Neuronal stem cell (in vitro differentiated cells): ENCODE measurements at regions not wholly inside any gene's neighbourhood (a gene's known extent, or its start where the extent isn't known, plus 50 kb on each side); places are given as distances from the start of the nearest gene placed in this dataset.

Experiments used
- DNase-seq: peaks from one replicate; pipeline ENCODE4 v3.0.0-alpha.2; 2013; ENCODE audit warnings: low spot score
- H2AFZ ChIP-seq: one replicate; pipeline ENCODE4 v1.6.1; 2013; ENCODE audit warnings: mild to moderate bottlenecking, low read length, inconsistent platforms
- H2AK5ac ChIP-seq: 2 replicates; pipeline ENCODE4 v1.6.1; 2013; ENCODE audit warnings: low read depth, mild to moderate bottlenecking, inconsistent platforms, low read length, moderate library complexity, mixed read lengths
- H2BK120ac ChIP-seq: 2 replicates; pipeline ENCODE4 v1.6.1; 2013; ENCODE audit warnings: low read depth, mild to moderate bottlenecking, inconsistent platforms, low read length, moderate library complexity, mixed read lengths
- H2BK12ac ChIP-seq: one replicate; pipeline ENCODE4 v1.6.1; 2013; ENCODE audit warnings: low read length, inconsistent platforms
- H2BK15ac ChIP-seq: 2 replicates; pipeline ENCODE4 v1.6.1; 2013; ENCODE audit warnings: mild to moderate bottlenecking, low read length, inconsistent platforms, mixed read lengths
- H2BK5ac ChIP-seq: one replicate; pipeline ENCODE4 v1.6.1; 2013; ENCODE audit warnings: inconsistent platforms, mild to moderate bottlenecking, low read length, moderate library complexity
- H3K14ac ChIP-seq: one replicate; pipeline ENCODE4 v1.6.1; 2013; ENCODE audit warnings: low read length, inconsistent platforms
- H3K18ac ChIP-seq: 2 replicates; pipeline ENCODE4 v1.6.1; 2013; ENCODE audit warnings: low read length, inconsistent platforms
- H3K23ac ChIP-seq: 2 replicates; pipeline ENCODE4 v1.6.1; 2013; ENCODE audit warnings: low read depth, mild to moderate bottlenecking, mixed read lengths, low read length, inconsistent platforms; ENCODE audit not compliant: poor library complexity
- H3K27ac ChIP-seq: replicated peaks from 3 replicates; pipeline ENCODE4 v1.5.1; 2013; ENCODE audit warnings: low read length, inconsistent platforms
- H3K27me3 ChIP-seq, 3 experiments: 2 replicates each; pipeline ENCODE4 v1.6.1; 2013; ENCODE audit warnings: low read length in 3 of 3, mild to moderate bottlenecking in 2 of 3, inconsistent platforms in 1 of 3, low read depth in 1 of 3, mixed read lengths in 1 of 3, moderate library complexity in 1 of 3; ENCODE audit not compliant: control insufficient read depth in 3 of 3, insufficient read depth in 3 of 3
- H3K36me3 ChIP-seq, 2 donors: replicated peaks in 1 of 2; 2 replicates each; pipeline ENCODE4 v1.6.1; 2013; ENCODE audit warnings: low read length in 2 of 2; ENCODE audit not compliant: control insufficient read depth in 2 of 2, insufficient read depth in 2 of 2
- H3K4ac ChIP-seq: 2 replicates; pipeline ENCODE4 v1.6.1; 2013; ENCODE audit warnings: inconsistent platforms, mild to moderate bottlenecking, low read length, moderate library complexity
- H3K4me1 ChIP-seq, 2 donors: 1 replicate in 1 of 2; 2 replicates in 1 of 2; pipeline ENCODE4 v1.6.1; 2013; ENCODE audit warnings: low read length in 2 of 2, low read depth in 1 of 2; ENCODE audit not compliant: control insufficient read depth in 2 of 2, insufficient read depth in 1 of 2
- H3K4me2 ChIP-seq: one replicate; pipeline ENCODE4 v1.6.1; 2013; ENCODE audit warnings: mild to moderate bottlenecking, low read length, inconsistent platforms; ENCODE audit not compliant: insufficient read depth, poor library complexity, severe bottlenecking
- H3K4me3 ChIP-seq, 2 donors: 2 replicates each; pipeline ENCODE4 v1.5.1; 2013; ENCODE audit warnings: low read length in 2 of 2, mild to moderate bottlenecking in 2 of 2, inconsistent platforms in 1 of 2, moderate library complexity in 1 of 2
- H3K79me1 ChIP-seq: one replicate; pipeline ENCODE4 v1.6.1; 2013; ENCODE audit warnings: low read depth, mild to moderate bottlenecking, inconsistent platforms, low read length, moderate library complexity
- H3K9ac ChIP-seq: one replicate; pipeline ENCODE4 v1.6.1; 2013; ENCODE audit warnings: mild to moderate bottlenecking, low read depth, low read length, inconsistent platforms; ENCODE audit not compliant: poor library complexity
- H3K9me3 ChIP-seq, 2 donors: replicated peaks in 1 of 2; 2 replicates each; pipeline versions ENCODE3 to v1.6.1; 2013; ENCODE audit warnings: low read length in 2 of 2, mild to moderate bottlenecking in 2 of 2, inconsistent platforms in 1 of 2, low read depth in 1 of 2, mixed read lengths in 1 of 2, moderate library complexity in 1 of 2; ENCODE audit not compliant: control insufficient read depth in 2 of 2, insufficient read depth in 1 of 2
- H4K8ac ChIP-seq: one replicate; pipeline ENCODE4 v1.6.1; 2013; ENCODE audit warnings: low read depth, mild to moderate bottlenecking, inconsistent platforms, low read length, moderate library complexity
- H4K91ac ChIP-seq: one replicate; pipeline ENCODE4 v1.6.1; 2013; ENCODE audit warnings: low read length, low read depth, mild to moderate bottlenecking, inconsistent platforms; ENCODE audit not compliant: poor library complexity
- WGBS, 2 donors: extraction: QIAGEN DNeasy Blood & Tissue Kit; methylation state at CpG; one replicate each; pipeline ENCODE4 v1.1.7; 2013; ENCODE audit warnings: missing lambda C conversion rate in 2 of 2, mixed read lengths in 1 of 2; ENCODE audit not compliant: insufficient read length in 2 of 2, insufficient replicate concordance in 1 of 2; ENCODE audit errors: extremely low coverage in 2 of 2; 5-methylcytosine and 5-hydroxymethylcytosine counted together

- H3K36me3 ChIP-seq, result no peaks in the 10 kb centered on the region
- H3K27ac ChIP-seq, result no peak overlapping the region
- no peak overlapping the region for H3K9ac ChIP-seq
- no peak overlapping the region for H3K14ac ChIP-seq
- no peaks in the 10 kb centered on the region for H3K4me1 ChIP-seq
- no peaks in the 10 kb centered on the region for H3K27me3 ChIP-seq
- no peak overlapping the region for H2BK15ac ChIP-seq
- H3K4me3 ChIP-seq, result no peak overlapping the region
- WGBS, 2 donors, result no CpG with 5 or more reads among the region's 4 CpGs
- H3K4ac ChIP-seq, result no peak overlapping the region
- no peak overlapping the region for H2BK12ac ChIP-seq
- H3K79me1 ChIP-seq, result no peaks in the 10 kb centered on the region
- no peak overlapping the region for H2BK120ac ChIP-seq
- DNase-seq, result no peak
- H3K23ac ChIP-seq, result no peak overlapping the region
- H4K8ac ChIP-seq, result no peak overlapping the region
- H2AFZ ChIP-seq, result no peak overlapping the region
- H2BK5ac ChIP-seq, result no peak overlapping the region
- no peak overlapping the region for H3K4me2 ChIP-seq
- H2AK5ac ChIP-seq, result no peak overlapping the region
- peaks cover 0 to 4% of the 10 kb centered on the region in 2 donors for H3K9me3 ChIP-seq
- no peak overlapping the region for H4K91ac ChIP-seq
- no peak overlapping the region for H3K18ac ChIP-seq
These were observed 1775.4 kb downstream of the LRRC4C start for GRCh38 chr11:39683951-39684554.

DNA sequence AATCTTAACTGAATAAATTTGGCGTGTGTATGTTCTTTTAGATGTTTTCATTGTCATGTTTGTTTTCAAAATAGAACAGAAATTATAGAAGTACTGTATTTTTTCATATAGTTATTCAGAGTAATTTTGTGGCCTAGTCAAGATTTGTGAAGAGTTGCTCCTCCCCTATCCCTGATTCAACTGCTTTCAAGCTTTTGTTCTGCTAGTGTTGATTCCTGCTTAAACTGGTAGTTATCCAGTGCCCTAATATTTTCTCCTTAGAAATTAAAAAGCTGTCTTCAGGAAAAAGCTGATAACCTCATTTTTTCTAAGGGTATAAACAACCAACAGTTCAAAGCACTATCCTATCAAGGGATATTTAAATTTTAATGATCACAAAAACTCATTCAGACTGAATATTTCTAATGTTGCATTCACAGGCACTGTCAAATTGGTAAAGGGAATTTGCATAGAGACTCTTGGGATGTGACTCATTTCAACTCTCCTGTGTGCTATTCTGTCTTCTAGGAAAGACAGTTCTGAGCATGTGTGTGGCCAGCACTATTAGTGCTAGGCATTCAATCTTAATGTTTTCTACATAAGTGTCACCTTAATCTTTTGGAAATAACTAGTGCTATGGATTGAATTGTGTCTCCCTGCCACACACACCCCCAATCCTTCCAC is 1776.0 kb downstream of the LRRC4C start:
- no peak for DNase-seq
- Histone ChIP-seq H3K18ac (no peak overlapping the region), H3K14ac (no peak overlapping the region), H3K9me3 (peaks cover 0 to 4% of the 10 kb centered on the region in 2 donors), H3K27ac (no peak overlapping the region), H3K36me3 (no peaks in the 10 kb centered on the region), H3K27me3 (no peaks in the 10 kb centered on the region), H3K4ac (no peak overlapping the region), H3K23ac (no peak overlapping the region), H2AK5ac (no peak overlapping the region), H2BK15ac (no peak overlapping the region), H4K91ac (no peak overlapping the region), H2BK5ac (no peak overlapping the region), H3K4me1 (no peaks in the 10 kb centered on the region), H3K79me1 (no peaks in the 10 kb centered on the region), H3K9ac (no peak overlapping the region), H3K4me3 (no peak overlapping the region), H3K4me2 (no peak overlapping the region), H2BK12ac (no peak overlapping the region), H2AFZ (no peak overlapping the region), H2BK120ac (no peak overlapping the region), H4K8ac (no peak overlapping the region)
- WGBS, 2 donors, result no CpG with 5 or more reads among the region's 1 CpG

- no peak overlapping the region for H2BK5ac ChIP-seq
- H3K4me3 ChIP-seq, result no peak overlapping the region
- no peak overlapping the region for H2BK15ac ChIP-seq
- H3K27me3 ChIP-seq, result no peaks in the 10 kb centered on the region
- no peak overlapping the region for H2AK5ac ChIP-seq
- no peak overlapping the region for H3K4ac ChIP-seq
- no peak overlapping the region for H3K9ac ChIP-seq
- H4K8ac ChIP-seq, result no peak overlapping the region
- no peak overlapping the region for H2BK120ac ChIP-seq
- H2AFZ ChIP-seq, result no peak overlapping the region
- no peak overlapping the region for H3K23ac ChIP-seq
- peaks cover 0 to 4% of the 10 kb centered on the region in 2 donors for H3K9me3 ChIP-seq
- WGBS, 2 donors, result no CpG with 5 or more reads among the region's 2 CpGs
- H3K27ac ChIP-seq, result no peak overlapping the region
- no peak overlapping the region for H2BK12ac ChIP-seq
- no peak for DNase-seq
- H4K91ac ChIP-seq, result no peak overlapping the region
- no peak overlapping the region for H3K4me2 ChIP-seq
- H3K18ac ChIP-seq, result no peak overlapping the region
- H3K36me3 ChIP-seq, result no peaks in the 10 kb centered on the region
- peaks cover 0 to 2% of the 10 kb centered on the region in 2 donors for H3K4me1 ChIP-seq
- no peaks in the 10 kb centered on the region for H3K79me1 ChIP-seq
- no peak overlapping the region for H3K14ac ChIP-seq
These were observed 1778.0 kb downstream of the LRRC4C start for GRCh38 chr11:39681428-39681827.

DNA sequence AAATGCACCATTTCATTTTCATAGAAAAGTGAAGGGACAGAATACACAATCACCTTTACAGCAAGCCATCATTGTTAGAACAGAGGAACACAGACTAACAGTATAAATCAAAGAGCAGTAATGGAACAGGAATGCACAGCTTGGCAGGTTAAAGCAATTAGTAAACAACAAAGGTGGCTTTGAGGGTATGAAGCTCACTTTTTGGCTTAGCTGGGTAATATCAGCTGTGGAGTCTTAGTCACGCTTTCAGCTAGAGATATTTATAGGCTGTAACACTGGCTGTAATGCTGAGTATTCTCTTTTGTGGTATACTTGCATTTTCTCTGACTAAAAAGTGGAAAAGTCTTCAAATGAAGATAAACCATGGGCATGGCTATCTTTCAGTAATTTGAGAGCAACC is 1780.5 kb downstream of the LRRC4C start:
- Histone ChIP-seq H3K4me3 (no peak overlapping the region), H3K9ac (no peak overlapping the region), H3K4me1 (peaks cover 0 to 2% of the 10 kb centered on the region in 2 donors), H2BK15ac (no peak overlapping the region), H2AK5ac (no peak overlapping the region), H3K9me3 (peaks cover 0 to 4% of the 10 kb centered on the region in 2 donors), H3K27me3 (no peaks in the 10 kb centered on the region), H2BK12ac (no peak overlapping the region), H4K8ac (no peak overlapping the region), H3K23ac (no peak overlapping the region), H3K18ac (no peak overlapping the region), H3K14ac (no peak overlapping the region), H3K27ac (no peak overlapping the region), H3K4ac (no peak overlapping the region), H4K91ac (no peak overlapping the region), H2BK120ac (no peak overlapping the region), H3K36me3 (no peaks in the 10 kb centered on the region), H3K79me1 (no peaks in the 10 kb centered on the region), H2BK5ac (no peak overlapping the region), H3K4me2 (no peak overlapping the region), H2AFZ (no peak overlapping the region)
- no peak for DNase-seq
- no CpG with 5 or more reads among the region's 1 CpG for WGBS, 2 donors
